NCI-H446 (cell line): ENCODE measurements at regions not wholly inside any gene's neighbourhood (a gene's known extent, or its start where the extent isn't known, plus 50 kb on each side); places are given as distances from the start of the nearest gene placed in this dataset.
A peak's percentile ranks its signal among the peaks of the same experiment; 100 is the strongest.
"Not testable (repeated sequence)": the region's sequence is repeated elsewhere in the genome, so short reads cannot be mapped to it uniquely, and the experiment has no call there.

ENCODE experiments used
- DNase-seq, 2 experiments: peaks; one replicate each; lab custom pipeline; 2025; lab: John Stamatoyannopoulos, UW

DNA sequence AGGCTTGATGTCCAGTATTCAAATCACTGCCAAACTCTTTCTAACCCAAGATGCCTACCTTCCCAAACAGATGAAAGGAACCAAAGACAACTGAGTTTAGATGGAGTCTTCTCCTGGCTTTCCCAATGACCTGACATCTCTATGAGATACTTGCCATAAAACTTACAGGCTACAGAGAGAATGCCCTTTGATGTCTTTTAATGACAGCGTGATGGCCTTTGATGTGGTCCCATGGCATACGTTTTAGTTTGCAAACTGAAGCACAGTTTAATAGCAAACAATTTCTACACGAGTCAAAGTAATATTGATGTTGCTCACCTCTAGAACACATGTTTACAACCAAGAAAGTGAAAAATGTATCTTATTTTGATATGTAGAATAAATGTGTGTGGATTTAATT, 73.2 kb downstream of the ZIC4 start:
- DNase-seq = no peak

DNA sequence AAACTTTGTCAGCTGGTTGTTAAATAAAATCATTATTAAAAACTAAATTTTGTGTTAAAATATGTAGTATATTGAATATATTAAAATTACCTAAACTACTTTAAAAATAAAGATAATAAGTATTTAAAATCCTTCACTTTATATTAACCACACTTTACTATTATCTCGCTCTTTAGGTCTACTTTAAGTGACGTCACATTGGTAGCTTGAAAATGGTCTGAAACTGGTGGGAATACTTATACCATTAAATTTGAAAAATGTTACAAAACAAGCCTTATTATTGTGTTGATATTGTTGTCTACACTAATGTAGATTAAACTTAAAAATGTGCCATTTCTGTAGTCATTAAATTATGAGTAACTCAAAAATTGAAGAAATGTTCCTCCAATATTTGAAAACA, 77.6 kb downstream of the ZIC4 start:
- no peak for DNase-seq

DNA sequence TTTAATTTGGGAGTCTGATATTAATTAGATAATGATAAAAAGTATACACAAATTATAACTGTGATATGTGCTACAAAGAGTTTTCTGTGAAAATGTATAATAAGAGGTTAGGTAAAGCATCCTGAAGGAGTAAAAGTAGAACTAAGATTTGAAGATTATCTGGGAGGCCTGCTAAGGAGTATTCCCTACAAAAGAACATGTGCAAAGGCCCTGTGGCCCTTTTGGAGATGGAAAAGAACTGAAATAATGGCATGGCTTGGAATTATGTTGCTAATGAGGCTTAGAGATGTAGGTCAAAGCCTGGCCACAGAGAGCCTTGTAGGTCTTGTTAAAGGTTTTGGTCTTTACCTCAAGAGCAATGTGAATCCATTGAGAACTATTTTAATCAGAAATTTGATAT, 82.0 kb downstream of the ZIC4 start:
- DNase-seq = no peak

DNA sequence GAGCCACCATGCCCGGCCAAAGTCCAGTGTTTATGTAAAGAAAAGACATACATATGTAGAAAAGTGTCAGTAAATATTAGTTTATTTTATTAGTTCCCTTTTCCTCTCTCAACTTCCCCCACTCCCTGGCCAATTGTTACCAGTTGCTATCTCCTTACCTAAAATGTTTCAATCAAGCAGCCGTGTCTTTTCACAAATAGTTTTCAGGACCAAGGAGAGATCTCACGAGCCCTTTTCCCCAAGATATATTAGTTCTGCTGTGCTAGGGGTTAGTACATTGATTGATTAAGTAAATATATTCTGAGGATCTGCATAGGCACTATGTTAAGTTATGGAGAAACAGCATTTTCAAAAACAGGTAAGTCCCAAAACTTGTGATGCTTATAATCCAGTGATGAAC, 87.4 kb downstream of the ZIC4 start:
- no peak for DNase-seq

DNA sequence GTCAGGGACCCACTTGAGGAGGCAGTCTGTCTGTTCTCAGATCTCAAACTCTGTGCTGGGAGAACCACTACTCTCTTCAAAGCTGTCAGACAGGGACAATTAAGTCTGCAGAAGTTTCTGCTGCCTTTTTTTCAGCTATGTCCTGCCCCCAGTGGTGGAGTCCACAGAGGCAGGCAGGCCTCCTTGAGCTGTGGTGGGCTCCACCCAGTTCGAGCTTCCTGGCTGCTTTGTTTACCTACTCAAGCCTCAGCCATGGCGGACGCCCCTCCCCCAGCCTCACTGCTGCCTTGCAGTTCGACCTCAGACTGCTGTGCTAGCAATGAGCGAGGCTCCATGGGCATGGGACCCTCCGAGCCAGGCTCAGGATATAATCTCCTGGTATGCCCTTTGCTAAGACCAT, 89.3 kb downstream of the ZIC4 start:
- DNase-seq = not testable (repeated sequence)

DNA sequence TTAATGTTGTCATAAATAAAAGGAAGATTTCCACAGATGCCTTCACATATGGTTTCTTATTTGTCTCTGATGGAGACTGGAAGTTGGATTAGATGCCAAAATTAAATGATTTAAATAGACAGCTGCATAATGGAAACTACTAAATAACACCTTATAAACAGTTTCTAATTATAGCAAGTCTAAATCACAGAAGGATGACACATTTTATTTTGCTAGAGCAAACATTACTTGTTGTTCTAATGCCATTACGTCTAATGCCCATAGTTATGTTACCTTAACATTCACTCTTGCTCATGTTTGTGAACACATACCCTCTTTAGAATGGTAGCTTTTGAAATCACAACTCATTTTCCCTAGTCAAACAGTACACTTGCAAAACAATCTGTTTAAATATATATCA, 92.8 kb downstream of the ZIC4 start:
- no peak for DNase-seq

DNA sequence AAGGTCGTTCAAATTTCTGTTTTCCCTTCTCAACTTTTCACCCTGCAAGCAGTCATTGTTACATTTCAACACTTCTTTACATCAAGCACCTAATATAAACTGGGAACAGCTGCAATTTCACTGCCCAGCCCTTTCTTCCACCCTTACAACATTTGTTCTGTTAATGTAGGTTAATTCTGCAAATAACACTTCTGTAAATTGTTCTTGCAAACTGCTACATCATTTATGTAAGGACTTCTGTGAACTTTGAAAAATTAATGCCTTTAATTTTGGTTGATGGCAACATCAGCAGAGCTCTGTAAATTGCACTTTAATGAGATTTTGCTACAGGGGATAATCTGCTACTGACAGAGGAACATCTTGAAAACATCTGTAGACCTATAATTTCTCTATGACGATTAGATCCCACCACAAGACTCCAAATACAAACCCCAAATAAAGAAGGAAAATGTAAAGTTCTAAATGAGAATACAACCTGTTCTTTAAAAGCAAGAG, 93.5 kb downstream of the ZIC4 start:
- DNase-seq = no peak

DNA sequence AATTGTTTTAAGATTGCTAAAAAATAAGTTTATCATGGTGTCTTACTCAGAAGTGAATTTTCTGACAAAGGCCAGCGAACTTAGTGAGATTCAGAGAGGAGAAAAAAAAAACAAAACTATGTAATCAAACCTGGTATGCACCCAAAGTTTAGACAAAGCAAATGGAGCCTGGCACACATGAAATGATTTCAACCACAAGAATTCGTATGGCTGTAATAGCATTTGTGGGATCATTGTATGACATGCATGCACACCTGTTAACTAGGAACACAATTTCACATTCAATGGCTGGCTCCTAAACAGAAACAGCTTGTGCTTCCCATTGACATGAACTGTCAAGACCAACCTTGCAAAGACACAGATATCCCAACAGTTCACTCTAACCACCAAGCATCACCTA, 94.6 kb downstream of the ZIC4 start:
- no peak for DNase-seq

DNA sequence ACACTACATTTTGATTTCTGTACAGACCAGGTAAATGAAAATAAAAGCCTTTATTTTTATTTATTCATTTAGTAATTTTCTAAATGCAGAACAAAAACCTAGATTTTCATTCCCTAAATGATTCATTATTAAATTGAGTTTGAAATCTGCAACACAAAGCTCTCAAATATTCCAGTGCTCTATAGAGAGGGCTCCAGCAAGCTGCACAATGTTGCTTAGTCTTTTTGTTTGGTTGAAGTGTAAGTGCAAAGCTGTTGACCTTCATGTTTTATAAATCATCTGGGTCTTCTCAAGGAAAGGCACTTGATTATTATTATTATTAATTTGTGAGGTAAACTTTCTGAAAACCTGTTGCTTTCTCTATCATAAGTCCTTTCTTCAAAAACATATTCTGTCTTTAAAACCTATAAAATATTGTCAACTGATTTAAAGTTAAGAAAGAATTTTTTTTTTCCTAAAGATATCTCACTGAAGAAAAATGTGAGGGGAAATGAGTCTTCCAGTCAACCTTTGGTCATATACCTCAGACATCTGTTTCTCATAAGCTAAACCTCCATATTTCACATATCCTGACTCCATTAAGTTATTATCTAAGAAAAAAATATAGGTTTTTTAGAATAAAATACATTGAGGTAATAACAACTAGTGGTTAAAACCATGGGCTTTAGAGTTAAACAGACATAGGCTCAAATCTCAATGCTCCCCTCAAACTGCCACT, 100.7 kb downstream of the ZIC4 start:
- no peak for DNase-seq

DNA sequence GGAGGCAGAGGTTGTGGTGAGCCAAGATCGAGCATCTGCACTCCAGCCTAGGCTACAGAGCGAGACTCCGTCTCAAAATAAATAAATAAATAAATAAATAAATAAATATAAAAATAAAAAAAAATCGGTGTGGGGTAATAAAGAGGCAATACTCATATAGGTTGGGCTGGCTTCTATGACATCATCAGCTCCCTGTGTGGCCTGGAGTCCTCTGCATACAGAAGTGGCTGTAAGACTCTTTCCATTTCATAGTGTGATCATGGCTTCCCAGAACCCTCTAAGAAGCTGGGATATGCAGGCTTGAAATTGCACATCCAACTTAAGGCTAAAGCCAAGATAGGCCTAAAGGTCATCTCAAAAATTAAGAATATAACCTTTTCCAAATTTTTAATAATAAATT, 101.6 kb downstream of the ZIC4 start:
- DNase-seq = no peak

DNA sequence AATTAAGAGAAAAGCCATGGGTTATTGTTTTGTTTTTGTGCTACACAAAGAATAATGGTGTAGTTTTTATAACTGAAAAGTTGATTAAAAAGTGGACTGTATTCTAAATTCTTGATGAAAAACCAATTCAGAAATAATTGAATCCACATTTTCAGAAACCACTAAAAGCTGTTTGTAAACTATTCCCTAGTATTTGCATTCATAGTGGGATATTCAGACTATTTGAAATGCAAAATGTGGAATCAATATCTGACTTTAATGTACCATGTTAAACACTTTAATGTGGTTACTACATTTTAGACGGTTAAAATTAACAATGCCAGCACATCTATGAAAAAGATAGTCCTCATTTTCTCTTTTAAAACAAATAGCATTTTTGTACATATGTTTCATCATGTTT, 104.6 kb downstream of the ZIC4 start:
- no peak for DNase-seq

DNA sequence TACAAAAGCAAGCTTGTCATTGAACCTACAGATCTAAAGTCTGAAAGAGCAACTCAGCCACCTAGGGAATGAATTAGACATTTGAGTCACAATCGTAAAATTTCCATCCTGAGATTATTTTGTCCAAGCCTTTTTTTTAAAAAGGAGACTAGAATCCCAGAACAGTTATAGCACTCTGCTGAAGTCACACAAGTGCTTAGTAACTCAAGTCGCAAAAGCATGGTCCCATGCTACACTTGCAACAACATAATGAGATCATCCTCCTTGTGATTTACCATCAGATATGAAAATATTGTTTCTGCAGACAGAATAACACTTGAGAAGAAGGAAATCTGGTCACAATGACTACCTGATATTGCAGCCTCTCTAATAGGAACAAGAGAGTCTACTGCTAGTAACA, 106.7 kb downstream of the ZIC4 start:
- DNase-seq = no peak

DNA sequence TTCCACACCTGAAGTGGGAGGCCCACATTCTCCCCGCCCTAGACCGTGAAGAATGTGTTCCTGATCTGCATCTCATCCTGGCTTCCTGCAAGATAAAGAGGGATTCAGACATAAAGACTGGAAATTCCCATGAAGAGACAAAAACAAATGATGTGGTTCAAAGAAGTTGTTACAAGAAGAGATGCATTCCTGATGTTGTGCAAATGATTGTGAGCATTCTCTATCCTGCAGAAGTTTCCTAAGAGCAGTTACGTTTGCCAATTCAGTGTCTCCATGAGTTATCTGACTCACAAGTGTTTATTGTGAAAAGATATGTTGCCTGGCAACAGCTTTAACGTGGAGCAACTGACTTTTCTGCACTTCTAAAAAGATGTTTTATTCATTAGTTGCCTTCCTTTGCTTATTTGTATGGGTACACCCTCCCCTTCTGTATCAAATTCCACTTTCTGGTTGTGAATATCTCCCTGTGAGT, 107.8 kb downstream of the ZIC4 start:
- no peak for DNase-seq

DNA sequence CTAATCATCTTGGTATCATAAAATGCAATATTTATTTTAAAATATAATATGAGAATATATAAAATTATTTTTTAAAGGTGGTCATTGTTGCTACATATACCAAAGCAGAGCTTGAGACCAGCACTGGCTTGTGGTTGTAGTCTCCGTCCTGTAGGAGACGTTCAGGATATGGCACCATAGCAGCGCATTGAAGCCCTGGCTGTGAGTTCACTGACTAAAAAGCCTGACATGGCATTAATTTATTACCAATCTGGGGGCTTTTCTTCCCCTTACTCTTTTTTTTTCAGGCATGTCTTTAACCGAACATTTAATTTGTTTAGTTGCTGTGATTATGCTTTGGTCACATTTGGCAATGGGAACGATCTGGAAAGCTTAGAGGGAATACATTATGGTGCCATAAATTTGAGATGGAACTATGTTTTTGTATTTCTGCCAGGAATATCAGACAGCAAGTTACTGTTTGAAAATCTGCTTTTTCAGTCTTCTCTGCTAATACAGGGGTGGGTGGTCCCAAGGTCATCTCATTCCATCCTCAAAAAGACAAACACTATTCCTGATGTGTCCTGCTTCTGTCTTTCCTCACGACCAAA, 108.5 kb downstream of the ZIC4 start:
- no peak for DNase-seq

DNA sequence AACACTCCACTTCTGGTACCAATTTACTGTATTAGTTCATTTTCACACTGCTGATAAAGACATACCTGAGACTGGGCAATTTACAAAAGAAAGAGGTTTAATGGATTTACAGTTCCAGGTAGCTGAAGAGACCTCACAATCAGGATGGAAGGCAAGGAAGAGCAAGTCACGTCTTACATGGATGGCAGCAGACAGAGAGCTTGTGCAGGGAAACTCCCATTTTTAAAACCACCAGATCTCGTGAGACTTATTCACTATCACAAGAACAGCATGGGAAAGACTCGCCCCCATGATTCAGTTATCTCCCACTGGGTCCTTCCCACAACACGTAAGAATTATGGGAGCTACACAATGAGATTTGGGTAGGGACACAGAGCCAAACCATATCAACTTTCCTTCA, 119.0 kb downstream of the ZIC4 start:
- not testable (repeated sequence) for DNase-seq

DNA sequence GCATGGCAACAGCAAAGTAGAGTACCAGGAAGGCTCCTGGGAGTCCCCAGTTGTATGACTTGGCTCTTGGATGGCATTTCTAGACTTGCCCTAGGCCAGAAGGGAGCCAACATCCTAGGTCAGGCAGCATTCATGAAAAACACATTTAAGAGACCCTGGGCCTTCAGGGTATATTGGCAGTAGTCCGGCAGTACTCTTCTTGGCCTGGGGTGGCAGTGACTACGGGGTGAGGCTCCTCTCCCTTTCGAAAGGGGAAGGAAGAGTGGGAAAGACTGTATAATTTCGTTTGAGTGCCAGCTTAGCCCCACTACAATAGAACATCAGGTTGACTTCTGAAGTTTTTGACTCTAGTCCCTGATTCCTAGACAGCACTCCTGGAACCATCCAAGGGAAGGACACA, 136.4 kb downstream of the ZIC4 start:
- no peak for DNase-seq

DNA sequence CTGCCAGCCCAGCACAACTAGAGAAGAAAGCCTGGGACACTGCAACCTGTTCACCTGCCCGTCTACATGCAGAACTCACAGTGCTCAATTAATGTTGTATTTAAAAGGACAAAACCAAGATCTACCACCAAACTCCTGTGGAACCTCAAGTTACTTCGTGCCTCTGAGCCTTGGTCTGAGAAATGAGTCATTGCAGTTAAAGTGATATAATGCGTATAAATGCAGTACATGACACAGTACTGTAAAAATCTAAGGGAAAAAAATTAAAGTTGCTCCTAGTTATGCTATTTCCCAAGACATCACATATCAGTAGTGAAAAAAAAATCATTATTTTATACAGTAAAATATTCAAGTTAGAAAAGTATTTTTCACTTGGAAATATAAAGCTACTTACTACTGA, 138.9 kb downstream of the ZIC4 start:
- no peak for DNase-seq

DNA sequence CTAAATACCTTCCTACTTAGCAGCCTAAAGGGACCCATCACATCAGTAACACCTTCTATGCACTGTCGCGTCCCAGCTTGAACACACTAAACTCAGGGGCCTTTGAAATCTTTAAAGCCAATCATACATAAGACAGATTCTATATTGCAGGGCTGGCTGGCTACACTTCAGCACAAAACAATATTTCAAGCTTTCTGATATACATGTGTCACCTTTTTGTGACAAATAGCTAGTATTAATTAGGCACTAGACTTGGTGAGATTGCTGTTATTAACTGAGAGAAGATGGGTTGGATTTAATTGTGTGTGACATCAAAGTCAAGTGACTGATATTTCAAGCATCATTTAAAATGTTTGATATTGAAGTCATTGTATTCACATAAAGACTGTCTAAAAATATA, 148.4 kb downstream of the ZIC4 start:
- DNase-seq = no peak

DNA sequence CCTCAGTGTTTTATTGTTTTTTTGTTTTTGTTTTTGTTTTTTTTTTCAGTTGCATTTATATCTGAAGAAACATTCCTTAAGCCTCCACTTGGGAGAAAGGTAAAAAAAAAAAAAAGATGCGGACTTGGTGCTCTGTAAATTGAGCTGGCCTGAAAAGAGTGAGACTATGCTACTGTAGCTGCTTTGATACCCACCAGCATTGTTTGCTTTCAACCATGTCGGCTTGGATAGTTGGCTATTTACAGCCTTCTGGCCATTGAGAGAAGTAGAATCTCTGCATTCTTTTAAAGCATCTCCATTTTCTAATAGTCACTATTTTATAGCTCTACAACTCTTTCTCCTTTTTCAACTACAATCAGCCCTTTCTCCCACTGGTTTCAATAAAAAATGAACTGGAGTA, 149.6 kb downstream of the ZIC4 start:
- no peak for DNase-seq

DNA sequence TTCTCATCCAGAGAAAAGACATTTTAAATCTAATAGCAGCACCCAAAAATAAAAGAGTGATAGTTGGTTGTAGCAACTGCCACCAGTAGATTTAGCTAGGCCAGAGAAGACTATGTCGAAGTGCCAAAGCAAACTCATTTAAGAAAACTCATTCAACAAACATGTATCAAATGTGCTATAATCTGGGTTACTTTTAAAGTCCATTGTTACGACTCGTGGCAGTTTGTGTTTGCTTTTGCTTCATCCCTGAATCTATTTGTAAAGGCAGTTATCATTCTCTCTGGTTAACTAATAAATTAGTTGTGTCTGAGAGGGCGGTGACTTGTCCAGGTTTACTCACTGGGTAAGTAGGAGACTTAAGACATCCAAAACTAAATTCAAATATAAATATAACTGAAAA, 159.4 kb downstream of the ZIC4 start:
- DNase-seq = no peak

DNA sequence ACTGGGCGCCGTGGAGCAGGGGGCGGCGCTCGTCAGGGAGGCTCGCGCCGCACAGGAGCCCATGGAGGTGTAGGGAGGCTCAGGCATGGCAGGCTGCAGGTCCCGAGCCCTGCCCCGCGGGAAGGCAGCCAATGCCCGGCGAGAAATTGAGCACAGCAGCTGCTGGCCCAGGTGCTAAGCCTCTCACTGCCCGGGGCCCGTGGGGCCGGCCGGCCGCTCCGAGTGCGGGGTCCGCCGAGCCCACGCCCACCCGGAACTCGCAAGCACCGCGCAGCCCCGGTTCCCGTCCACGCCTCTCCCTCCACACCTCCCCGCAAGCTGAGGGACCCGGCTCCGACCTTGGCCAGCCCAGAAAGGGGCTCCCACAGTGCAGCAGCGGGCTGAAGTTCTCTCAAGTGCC, 160.7 kb downstream of the ZIC4 start:
- not testable (repeated sequence) for DNase-seq

DNA sequence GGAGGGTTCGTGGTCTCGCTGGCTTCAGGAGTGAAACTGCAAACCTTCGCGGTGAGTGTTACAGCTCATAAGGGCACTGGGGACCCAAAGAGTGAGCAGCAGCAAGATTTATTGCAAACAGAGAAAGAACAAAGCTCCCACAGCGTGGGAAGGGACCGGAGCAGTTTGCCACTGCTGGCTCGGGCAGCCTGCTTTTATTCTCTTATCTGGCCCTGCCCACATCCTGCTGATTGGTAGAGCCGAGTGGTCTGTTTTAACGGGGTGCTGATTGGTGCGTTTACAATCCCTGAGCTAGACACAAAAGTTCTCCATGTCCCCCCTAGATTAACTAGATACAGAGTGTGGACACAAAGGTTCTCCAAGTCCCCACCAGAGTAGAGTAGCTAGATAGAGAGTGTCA, 161.3 kb downstream of the ZIC4 start:
- peak in 1 of 2 experiments; percentile 6 for DNase-seq

DNA sequence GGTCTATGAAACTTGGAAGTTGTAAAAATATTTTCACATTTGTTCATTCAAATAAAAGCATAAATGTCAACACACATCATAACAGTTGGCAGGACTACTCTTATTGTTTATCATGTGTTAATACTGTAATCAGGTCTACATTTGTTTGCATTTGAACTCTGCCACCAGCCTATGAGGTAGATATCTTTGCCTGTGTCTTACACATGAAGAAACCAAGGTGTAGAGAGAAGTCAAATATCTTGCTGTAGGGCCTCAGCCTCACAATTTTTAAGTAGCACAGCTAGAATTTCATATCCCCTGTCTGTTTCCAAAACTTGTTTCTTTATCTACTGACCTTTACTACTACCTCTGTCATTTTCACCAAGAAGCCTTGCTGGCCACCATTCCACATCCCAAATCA, 161.9 kb downstream of the ZIC4 start:
- DNase-seq = no peak

DNA sequence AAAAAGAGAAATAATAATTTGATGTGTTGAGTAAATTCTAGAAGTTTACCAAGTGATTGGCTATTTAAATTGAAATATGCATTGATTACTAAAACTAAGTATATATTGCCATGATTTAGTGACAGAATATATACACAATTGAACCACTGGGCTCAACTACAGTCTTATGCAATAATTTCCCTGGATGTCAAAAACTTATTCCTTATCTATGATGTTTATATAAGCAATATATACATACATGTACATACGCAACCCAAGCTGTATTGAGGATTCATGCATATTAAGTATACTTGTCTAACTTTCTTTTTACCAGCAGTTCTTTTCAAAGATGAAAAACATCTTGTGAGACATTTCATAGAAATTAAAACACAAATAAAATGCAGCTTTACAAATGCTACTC, 165.8 kb downstream of the ZIC4 start:
- no peak for DNase-seq
